ENCODE measurements at regions not wholly inside any gene's neighbourhood (a gene's known extent, or its start where the extent isn't known, plus 50 kb on each side); places are given as distances from the start of the nearest gene placed in this dataset.

GRCh38 chr9:118891213-118891612 is 478.0 kb downstream of the BRINP1 start:
- TF ChIP-seq, protein P1, sequence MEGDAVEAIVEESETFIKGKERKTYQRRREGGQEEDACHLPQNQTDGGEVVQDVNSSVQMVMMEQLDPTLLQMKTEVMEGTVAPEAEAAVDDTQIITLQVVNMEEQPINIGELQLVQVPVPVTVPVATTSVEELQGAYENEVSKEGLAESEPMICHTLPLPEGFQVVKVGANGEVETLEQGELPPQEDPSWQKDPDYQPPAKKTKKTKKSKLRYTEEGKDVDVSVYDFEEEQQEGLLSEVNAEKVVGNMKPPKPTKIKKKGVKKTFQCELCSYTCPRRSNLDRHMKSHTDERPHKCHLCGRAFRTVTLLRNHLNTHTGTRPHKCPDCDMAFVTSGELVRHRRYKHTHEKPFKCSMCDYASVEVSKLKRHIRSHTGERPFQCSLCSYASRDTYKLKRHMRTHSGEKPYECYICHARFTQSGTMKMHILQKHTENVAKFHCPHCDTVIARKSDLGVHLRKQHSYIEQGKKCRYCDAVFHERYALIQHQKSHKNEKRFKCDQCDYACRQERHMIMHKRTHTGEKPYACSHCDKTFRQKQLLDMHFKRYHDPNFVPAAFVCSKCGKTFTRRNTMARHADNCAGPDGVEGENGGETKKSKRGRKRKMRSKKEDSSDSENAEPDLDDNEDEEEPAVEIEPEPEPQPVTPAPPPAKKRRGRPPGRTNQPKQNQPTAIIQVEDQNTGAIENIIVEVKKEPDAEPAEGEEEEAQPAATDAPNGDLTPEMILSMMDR (IDR thresholded peaks at IDR 0.05): no peak
- no peak for TF ChIP-seq POLR2A (IDR thresholded peaks at IDR 0.05)
